NT2/D1 (cell line): ENCODE measurements at regions not wholly inside any gene's neighbourhood (a gene's known extent, or its start where the extent isn't known, plus 50 kb on each side); places are given as distances from the start of the nearest gene placed in this dataset.
"Not testable (repeated sequence)": the region's sequence is repeated elsewhere in the genome, so short reads cannot be mapped to it uniquely, and the experiment has no call there.

Experiments used
- DNase-seq: peaks from one replicate; pipeline ENCODE4 v3.0.0-alpha.2; 2011; ENCODE audit warnings: low read depth, low spot score
- H3K27me3 ChIP-seq: 2 replicates; pipeline ENCODE4 v1.6.0; 2011; ENCODE audit warnings: mild to moderate bottlenecking; ENCODE audit not compliant: insufficient read length, insufficient read depth
- H3K36me3 ChIP-seq: 2 replicates; pipeline ENCODE4 v1.6.1; 2011; ENCODE audit warnings: mild to moderate bottlenecking, low read length, mixed read lengths; ENCODE audit not compliant: insufficient read depth, insufficient read length
- H3K4me1 ChIP-seq: 2 replicates; pipeline ENCODE4 v1.5.1; 2011; ENCODE audit not compliant: insufficient read depth, insufficient read length
- H3K4me3 ChIP-seq: 2 replicates; pipeline ENCODE4 v1.5.1; 2011; ENCODE audit warnings: low read depth; ENCODE audit not compliant: insufficient read length
- H3K9ac ChIP-seq: 2 replicates; pipeline ENCODE4 v1.6.0; 2011; ENCODE audit warnings: low read depth; ENCODE audit not compliant: insufficient read length
- H3K9me3 ChIP-seq: 2 replicates; pipeline ENCODE4 v1.5.1; 2011; ENCODE audit warnings: mild to moderate bottlenecking, low read length; ENCODE audit not compliant: insufficient read depth
- SUZ12 ChIP-seq: IDR thresholded peaks from 2 replicates; pipeline ENCODE4 v1.6.1; 2011; ENCODE audit not compliant: insufficient read length, insufficient read depth; ENCODE audit errors: extremely low read depth
- YY1 ChIP-seq: IDR thresholded peaks from 2 replicates; pipeline ENCODE4 v1.6.1; 2011; ENCODE audit not compliant: insufficient read length, insufficient read depth
- ZNF274 ChIP-seq: IDR thresholded peaks from 2 replicates; pipeline ENCODE4 v1.6.1; 2011; ENCODE audit warnings: mild to moderate bottlenecking, low read depth, low read length

DNA sequence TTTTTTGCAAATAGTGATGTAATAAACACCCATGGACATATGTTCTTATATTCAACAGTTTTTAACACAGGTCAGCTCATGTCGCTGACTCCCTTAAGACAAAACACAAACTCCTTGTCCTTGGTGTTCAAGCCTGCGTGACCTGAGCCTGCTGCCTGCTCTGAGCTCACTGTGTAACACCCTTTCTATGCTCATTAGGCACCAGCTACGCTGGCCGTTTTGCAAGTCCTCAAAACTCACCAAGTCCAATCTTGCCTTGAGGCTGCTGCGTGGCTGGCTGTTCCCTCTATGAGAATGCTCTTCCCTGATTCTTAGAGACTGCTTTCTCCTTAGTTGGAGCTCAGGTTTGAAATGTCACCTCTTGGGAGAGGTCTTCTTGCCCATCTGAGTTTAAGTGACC lies 100.5 kb upstream of the GLI2 start:
- Histone ChIP-seq H3K4me3 (no peak overlapping the region), H3K36me3 (no peaks in the 10 kb centered on the region), H3K27me3 (peaks cover 12% of the 10 kb centered on the region), H3K9me3 (no peaks in the 10 kb centered on the region), H3K9ac (no peak overlapping the region), H3K4me1 (peaks cover 13% of the 10 kb centered on the region)
- DNase-seq: no peak
- TF ChIP-seq ZNF274: no peak
- no peak for TF ChIP-seq SUZ12
- no peak for TF ChIP-seq YY1

DNA sequence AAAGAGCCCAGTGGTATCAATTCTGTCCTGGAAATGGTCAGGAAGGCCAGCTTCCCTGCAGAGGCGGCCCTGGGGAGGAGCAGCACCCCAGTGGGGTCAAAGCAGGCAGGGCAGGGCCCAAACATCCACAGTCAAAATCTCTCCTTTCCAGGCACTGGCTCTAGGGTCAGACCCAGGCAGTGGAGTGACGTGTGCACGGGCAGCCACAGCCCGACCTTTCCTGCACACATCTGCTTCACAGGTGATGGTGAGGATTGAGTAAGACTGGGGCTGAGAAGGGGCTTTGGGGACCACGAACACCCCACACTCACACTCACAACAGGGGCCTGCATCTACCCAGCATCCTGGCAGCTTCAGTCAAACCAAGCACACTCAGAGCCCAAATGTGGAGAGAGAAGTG lies 97.8 kb upstream of the GLI2 start:
- DNase-seq: no peak
- H3K4me3 ChIP-seq: no peak overlapping the region
- peaks cover 12% of the 10 kb centered on the region for H3K27me3 ChIP-seq
- H3K9ac ChIP-seq: no peak overlapping the region
- no peaks in the 10 kb centered on the region for H3K9me3 ChIP-seq
- TF ChIP-seq YY1 (no peak), SUZ12 (no peak), ZNF274 (no peak)
- peaks cover 7% of the 10 kb centered on the region for H3K4me1 ChIP-seq
- no peaks in the 10 kb centered on the region for H3K36me3 ChIP-seq

- Histone ChIP-seq H3K4me1 (peaks cover under 1% of the 10 kb centered on the region), H3K4me3 (no peak overlapping the region), H3K27me3 (peaks cover 12% of the 10 kb centered on the region), H3K9me3 (no peaks in the 10 kb centered on the region), H3K36me3 (no peaks in the 10 kb centered on the region), H3K9ac (no peak overlapping the region)
- TF ChIP-seq YY1: no peak
- TF ChIP-seq SUZ12: no peak
- TF ChIP-seq ZNF274: no peak
- no peak for DNase-seq
Observed at GRCh38 chr2:120638450-120638849, 97.2 kb upstream of the GLI2 start.

GRCh38 chr2:120641366-120641771 lies 94.3 kb upstream of the GLI2 start:
- no peak for DNase-seq
- no peaks in the 10 kb centered on the region for H3K36me3 ChIP-seq
- H3K4me3 ChIP-seq: no peak overlapping the region
- H3K9ac ChIP-seq: no peak overlapping the region
- no peaks in the 10 kb centered on the region for H3K4me1 ChIP-seq
- H3K27me3 ChIP-seq: peaks cover 12% of the 10 kb centered on the region
- no peak for TF ChIP-seq ZNF274
- TF ChIP-seq SUZ12: no peak
- TF ChIP-seq YY1: no peak
- H3K9me3 ChIP-seq: no peaks in the 10 kb centered on the region

DNA sequence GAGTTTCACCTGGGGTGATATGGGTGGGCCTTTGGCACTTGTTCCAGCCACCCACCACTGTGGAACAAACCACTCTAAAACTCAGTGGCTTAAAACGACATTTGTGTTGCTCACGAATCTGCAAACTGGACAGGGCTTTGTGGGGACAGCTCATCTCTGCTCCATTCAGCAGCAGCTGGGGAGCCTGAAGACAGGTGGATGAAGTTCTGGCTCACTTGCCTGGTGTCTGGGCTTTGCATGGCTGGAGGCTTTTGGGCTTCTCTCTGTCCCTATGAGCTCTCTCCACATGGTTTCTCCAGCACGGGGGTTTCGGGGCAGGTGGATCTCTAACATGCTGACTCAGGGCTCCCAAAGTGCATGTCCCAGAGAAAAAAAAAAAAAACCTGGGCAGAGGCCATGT lies 93.0 kb upstream of the GLI2 start:
- TF ChIP-seq SUZ12: no peak
- no peak for DNase-seq
- H3K9me3 ChIP-seq: no peaks in the 10 kb centered on the region
- H3K4me3 ChIP-seq: no peak overlapping the region
- H3K27me3 ChIP-seq: peaks cover 9% of the 10 kb centered on the region
- no peaks in the 10 kb centered on the region for H3K36me3 ChIP-seq
- H3K4me1 ChIP-seq: no peaks in the 10 kb centered on the region
- H3K9ac ChIP-seq: no peak overlapping the region

- H3K9ac ChIP-seq: no peak overlapping the region
- no peaks in the 10 kb centered on the region for H3K36me3 ChIP-seq
- H3K4me1 ChIP-seq: no peaks in the 10 kb centered on the region
- TF ChIP-seq YY1 (no peak), SUZ12 (no peak), ZNF274 (no peak)
- no peak for DNase-seq
- H3K9me3 ChIP-seq: peaks cover 31% of the 10 kb centered on the region
- H3K27me3 ChIP-seq: no peaks in the 10 kb centered on the region
- H3K4me3 ChIP-seq: no peak overlapping the region
Observed at GRCh38 chr2:120646994-120647393, 88.7 kb upstream of the GLI2 start.

DNA sequence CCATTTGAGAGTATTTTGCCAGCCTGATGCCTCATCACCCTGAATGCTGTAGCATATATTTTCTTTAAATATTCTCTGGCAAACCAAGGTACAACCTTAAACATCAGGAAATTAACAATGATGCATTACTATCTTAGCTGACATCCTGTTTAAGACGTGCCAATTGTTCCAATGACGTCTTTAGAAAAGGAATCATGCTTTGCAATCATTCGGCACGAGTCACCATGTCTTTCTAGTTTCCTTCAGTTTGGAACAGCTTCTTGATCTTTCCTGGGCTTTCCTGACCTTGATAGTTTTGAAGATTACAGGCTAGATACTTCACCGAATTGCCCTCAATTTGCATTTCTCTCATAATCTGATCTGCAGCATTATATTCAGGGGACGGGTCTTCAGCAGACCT lies 88.2 kb upstream of the GLI2 start:
- DNase-seq: no peak

GRCh38 chr2:120649381-120649780 lies 86.3 kb upstream of the GLI2 start:
- H3K4me1 ChIP-seq, H3K27me3 ChIP-seq, H3K36me3 ChIP-seq, H3K9ac ChIP-seq, DNase-seq, H3K4me3 ChIP-seq: not testable (repeated sequence)
- peaks cover 38% of the 10 kb centered on the region for H3K9me3 ChIP-seq

More for the DNA sequence above, 88.2 kb upstream of the GLI2 start:
- Histone ChIP-seq H3K27me3 (no peaks in the 10 kb centered on the region), H3K4me3 (no peak overlapping the region), H3K9me3 (peaks cover 36% of the 10 kb centered on the region), H3K4me1 (no peaks in the 10 kb centered on the region), H3K36me3 (no peaks in the 10 kb centered on the region), H3K9ac (no peak overlapping the region)
- TF ChIP-seq ZNF274: no peak
- TF ChIP-seq SUZ12: no peak
- TF ChIP-seq YY1: no peak
